CD4-positive, alpha-beta T cell (primary cell): ENCODE measurements at regions not wholly inside any gene's neighbourhood (a gene's known extent, or its start where the extent isn't known, plus 50 kb on each side); places are given as distances from the start of the nearest gene placed in this dataset.

Experiments used
- ATAC-seq: fragments of 200-7000 bp; cut with Tn5 transposase; one replicate; pipeline ENCODE4 v1.10.0; 2022; ENCODE audit warnings: mild to moderate bottlenecking; ENCODE audit not compliant: poor library complexity
- CTCF ChIA-PET: fragments of 350-600 bp; sonication (Branson Sonifier 250); formaldehyde crosslinking; loops from one replicate; lab custom pipeline; 2021; ENCODE audit warnings: antibody characterized with exemption, inconsistent platforms; lab: Charles Lee
- POLR2A ChIA-PET: fragments of 350-600 bp; sonication (Branson Sonifier 250); formaldehyde crosslinking; loops from one replicate; lab custom pipeline; 2021; ENCODE audit warnings: antibody characterized with exemption, inconsistent platforms; lab: Charles Lee
- DNase-seq, 14 experiments: peaks; one replicate each; pipeline ENCODE4 v3.0.0-alpha.2; 2013 to 2020; ENCODE audit warnings: mixed read lengths in 2 of 14
- H3K27ac ChIP-seq, 2 donors: one replicate each; pipeline versions ENCODE4 v1.5.1 to v1.7.0; 2013; ENCODE audit warnings: low read length in 2 of 2, low read depth in 1 of 2, mild to moderate bottlenecking in 1 of 2
- H3K27me3 ChIP-seq, 2 experiments: 1 replicate in 1 of 2; 2 replicates in 1 of 2; pipeline versions ENCODE4 v1.6.1 to v1.7.0; 2013; ENCODE audit warnings: low read length in 2 of 2, control low read depth in 1 of 2, mild to moderate bottlenecking in 1 of 2, moderate library complexity in 1 of 2; ENCODE audit not compliant: insufficient read depth in 2 of 2, control insufficient read depth in 1 of 2
- H3K36me3 ChIP-seq: one replicate; pipeline ENCODE4 v1.6.1; 2013; ENCODE audit warnings: low read length, control low read depth; ENCODE audit not compliant: insufficient read depth
- H3K4me1 ChIP-seq: one replicate; pipeline ENCODE4 v1.6.1; 2013; ENCODE audit warnings: low read length, control low read depth; ENCODE audit not compliant: insufficient read depth
- H3K4me3 ChIP-seq: one replicate; pipeline ENCODE4 v1.5.1; 2013; ENCODE audit warnings: mild to moderate bottlenecking, low read length, moderate library complexity
- H3K9me3 ChIP-seq, 2 experiments: 1 replicate in 1 of 2; 2 replicates in 1 of 2; pipeline versions ENCODE4 v1.6.1 to v1.7.0; 2013; ENCODE audit warnings: low read length in 2 of 2, mild to moderate bottlenecking in 2 of 2, control low read depth in 1 of 2, moderate library complexity in 1 of 2; ENCODE audit not compliant: control insufficient read depth in 1 of 2, insufficient read depth in 1 of 2
- H3K27ac Mint-ChIP-seq: one replicate; pipeline ENCODE4 v1.8.0; 2020; ENCODE audit warnings: mixed read lengths
- H3K27me3 Mint-ChIP-seq: one replicate; pipeline ENCODE4 v1.8.0; 2021; ENCODE audit warnings: mixed read lengths
- H3K36me3 Mint-ChIP-seq: one replicate; pipeline ENCODE4 v1.8.0; 2021; ENCODE audit warnings: low read depth, mixed read lengths
- H3K4me1 Mint-ChIP-seq: one replicate; pipeline ENCODE4 v1.8.0; 2021; ENCODE audit warnings: low read depth, mixed read lengths
- H3K4me3 Mint-ChIP-seq: one replicate; pipeline ENCODE4 v1.8.0; 2020; ENCODE audit warnings: mild to moderate bottlenecking, mixed read lengths
- H3K9me3 Mint-ChIP-seq: one replicate; pipeline ENCODE4 v1.8.0; 2020; ENCODE audit warnings: mixed read lengths
- CTCF ChIP-seq: fragments of 200-600 bp; IDR thresholded peaks from one replicate; pipeline ENCODE4 v1.8.0; 2022; ENCODE audit warnings: antibody characterized with exemption, mild to moderate bottlenecking
- intact Hi-C, 2 experiments: fragments of 100-400 bp; cut with DNase I in 1 of 2; cut with micrococcal nuclease in 1 of 2; formaldehyde crosslinking; loops; one replicate each; pipeline versions ENCODE4 v1.15.1 to v1.9.0; 2023 to 2025; cut with DNase I, micrococcal nuclease

- ChIA-PET POLR2A (no interaction called here), CTCF (no interaction called here)
- H3K4me3 ChIP-seq: no peak overlapping the region
- no peaks in the 10 kb centered on the region for H3K4me1 ChIP-seq
- no peaks in the 10 kb centered on the region for H3K4me1 Mint-ChIP-seq
- H3K9me3 Mint-ChIP-seq: peaks cover 4% of the 10 kb centered on the region
- H3K27me3 Mint-ChIP-seq: no peaks in the 10 kb centered on the region
- no peak overlapping the region for H3K27ac Mint-ChIP-seq
- ATAC-seq: no peak
- H3K9me3 ChIP-seq: no peaks in the 10 kb centered on the region
- H3K36me3 ChIP-seq: no peaks in the 10 kb centered on the region
- H3K36me3 Mint-ChIP-seq: no peaks in the 10 kb centered on the region
- no peak overlapping the region for H3K27ac ChIP-seq
- H3K4me3 Mint-ChIP-seq: no peak overlapping the region
- intact Hi-C loops: no loop called here
- no peaks in the 10 kb centered on the region for H3K27me3 ChIP-seq
- DNase-seq: no peak
- no peak for TF ChIP-seq CTCF
Measured at GRCh38 chr14:46233786-46234185, 417.8 kb downstream of the RPL10L start.

GRCh38 chr14:46230540-46230939 lies 421.0 kb downstream of the RPL10L start:
- DNase-seq: no peak
- no peak for ATAC-seq
- Mint-ChIP-seq H3K4me3 (no peak overlapping the region), H3K27me3 (no peaks in the 10 kb centered on the region), H3K4me1 (no peaks in the 10 kb centered on the region), H3K9me3 (peaks cover 6% of the 10 kb centered on the region), H3K27ac (no peak overlapping the region), H3K36me3 (no peaks in the 10 kb centered on the region)
- Histone ChIP-seq H3K4me3 (no peak overlapping the region), H3K9me3 (no peaks in the 10 kb centered on the region), H3K36me3 (no peaks in the 10 kb centered on the region), H3K27me3 (no peaks in the 10 kb centered on the region), H3K4me1 (no peaks in the 10 kb centered on the region), H3K27ac (no peak overlapping the region)
- CTCF ChIA-PET: no interaction called here
- intact Hi-C loops: no loop called here
- TF ChIP-seq CTCF: no peak
- POLR2A ChIA-PET: no interaction called here

GRCh38 chr14:46215801-46216200 lies 435.8 kb downstream of the RPL10L start:
- Mint-ChIP-seq H3K27me3 (no peaks in the 10 kb centered on the region), H3K4me1 (no peaks in the 10 kb centered on the region), H3K9me3 (no peaks in the 10 kb centered on the region), H3K4me3 (no peak overlapping the region), H3K27ac (no peak overlapping the region), H3K36me3 (no peaks in the 10 kb centered on the region)
- ChIA-PET POLR2A (no interaction called here), CTCF (no interaction called here)
- H3K9me3 ChIP-seq: no peaks in the 10 kb centered on the region
- no peak overlapping the region for H3K4me3 ChIP-seq
- no peaks in the 10 kb centered on the region for H3K4me1 ChIP-seq
- no peaks in the 10 kb centered on the region for H3K36me3 ChIP-seq
- no peak for TF ChIP-seq CTCF
- H3K27ac ChIP-seq: no peak overlapping the region
- DNase-seq: no peak
- ATAC-seq: no peak
- no peaks in the 10 kb centered on the region for H3K27me3 ChIP-seq
- intact Hi-C loops: no loop called here
